Neural crest cell (in vitro differentiated cells): ENCODE measurements at regions not wholly inside any gene's neighbourhood (a gene's known extent, or its start where the extent isn't known, plus 50 kb on each side); places are given as distances from the start of the nearest gene placed in this dataset.

Source experiments
- DNase-seq: peaks from one replicate; pipeline ENCODE4 v3.0.0; 2021; ENCODE audit warnings: low read depth, mixed read lengths, low spot score
- H3K27ac Mint-ChIP-seq: one replicate; pipeline ENCODE4 v1.8.0; 2021; ENCODE audit warnings: mild to moderate bottlenecking, mixed read lengths; ENCODE audit not compliant: unreplicated experiment
- H3K27me3 Mint-ChIP-seq: 2 replicates; pipeline ENCODE4 v1.8.0; 2021; ENCODE audit warnings: low read depth, mild to moderate bottlenecking, mixed read lengths
- H3K36me3 Mint-ChIP-seq: 2 replicates; pipeline ENCODE4 v1.8.0; 2021; ENCODE audit warnings: low read depth, mild to moderate bottlenecking, mixed read lengths
- H3K4me1 Mint-ChIP-seq: 2 replicates; pipeline ENCODE4 v1.8.0; 2021; ENCODE audit warnings: mixed read lengths
- H3K4me3 Mint-ChIP-seq: one replicate; pipeline ENCODE4 v1.8.0; 2021; ENCODE audit warnings: mild to moderate bottlenecking, mixed read lengths
- H3K9me3 Mint-ChIP-seq: 2 replicates; pipeline ENCODE4 v1.8.0; 2021; ENCODE audit warnings: mixed read lengths
- TF ChIP-seq, protein P1 (sequence below): fragments of 200-600 bp; sonication (generic); conservative IDR thresholded peaks from 2 replicates; pipeline ENCODE4 v1.5.0; 2021; ENCODE audit warnings: antibody characterized with exemption, mild to moderate bottlenecking

DNA sequence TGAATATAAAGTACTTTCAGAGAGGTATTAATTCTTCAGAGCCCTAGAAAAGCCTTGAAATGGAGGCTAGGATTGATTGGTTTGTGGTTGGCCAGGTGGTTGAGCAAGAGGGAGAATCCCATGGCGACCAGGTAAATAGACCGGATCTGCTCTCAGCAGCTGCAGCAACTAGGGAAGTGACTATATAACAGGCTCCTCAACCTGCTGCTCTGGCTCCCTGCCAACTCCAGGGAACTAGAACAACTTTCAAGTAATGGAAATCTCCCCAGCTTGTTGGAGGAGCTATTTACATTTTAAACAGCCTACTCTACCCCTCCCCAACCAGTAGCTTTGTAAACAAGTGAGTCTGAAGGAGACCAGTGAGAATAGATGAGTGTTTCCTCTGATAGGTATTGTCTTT is 121.8 kb upstream of the CADM2 start:
- no peaks in the 10 kb centered on the region for H3K9me3 Mint-ChIP-seq
- TF ChIP-seq, protein P1, sequence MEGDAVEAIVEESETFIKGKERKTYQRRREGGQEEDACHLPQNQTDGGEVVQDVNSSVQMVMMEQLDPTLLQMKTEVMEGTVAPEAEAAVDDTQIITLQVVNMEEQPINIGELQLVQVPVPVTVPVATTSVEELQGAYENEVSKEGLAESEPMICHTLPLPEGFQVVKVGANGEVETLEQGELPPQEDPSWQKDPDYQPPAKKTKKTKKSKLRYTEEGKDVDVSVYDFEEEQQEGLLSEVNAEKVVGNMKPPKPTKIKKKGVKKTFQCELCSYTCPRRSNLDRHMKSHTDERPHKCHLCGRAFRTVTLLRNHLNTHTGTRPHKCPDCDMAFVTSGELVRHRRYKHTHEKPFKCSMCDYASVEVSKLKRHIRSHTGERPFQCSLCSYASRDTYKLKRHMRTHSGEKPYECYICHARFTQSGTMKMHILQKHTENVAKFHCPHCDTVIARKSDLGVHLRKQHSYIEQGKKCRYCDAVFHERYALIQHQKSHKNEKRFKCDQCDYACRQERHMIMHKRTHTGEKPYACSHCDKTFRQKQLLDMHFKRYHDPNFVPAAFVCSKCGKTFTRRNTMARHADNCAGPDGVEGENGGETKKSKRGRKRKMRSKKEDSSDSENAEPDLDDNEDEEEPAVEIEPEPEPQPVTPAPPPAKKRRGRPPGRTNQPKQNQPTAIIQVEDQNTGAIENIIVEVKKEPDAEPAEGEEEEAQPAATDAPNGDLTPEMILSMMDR, result no peak
- no peaks in the 10 kb centered on the region for H3K27me3 Mint-ChIP-seq
- H3K27ac Mint-ChIP-seq, result no peak overlapping the region
- DNase-seq, result no peak
- no peak overlapping the region for H3K4me3 Mint-ChIP-seq
- no peaks in the 10 kb centered on the region for H3K4me1 Mint-ChIP-seq
- no peaks in the 10 kb centered on the region for H3K36me3 Mint-ChIP-seq

DNA sequence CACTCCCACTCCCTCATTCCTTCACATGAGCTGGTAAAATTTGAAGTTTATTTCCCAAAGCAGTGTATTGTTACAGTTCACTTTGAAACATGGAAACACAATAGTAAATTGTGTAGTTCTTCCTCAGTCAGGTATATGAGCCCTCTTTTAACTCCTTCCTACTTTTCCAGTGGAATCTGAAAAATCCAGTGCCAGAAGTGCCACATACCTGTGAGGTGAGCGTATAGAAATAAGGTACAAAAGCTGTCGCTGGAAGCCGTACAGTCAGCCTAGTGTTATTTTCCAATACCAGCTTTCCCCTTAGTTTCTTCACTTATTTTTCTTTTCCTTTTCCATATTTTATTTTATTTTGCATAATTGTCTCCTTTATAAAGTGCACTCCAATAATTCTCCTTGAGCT is 81.7 kb upstream of the CADM2 start:
- Mint-ChIP-seq H3K27ac (no peak overlapping the region), H3K4me3 (no peak overlapping the region), H3K4me1 (no peaks in the 10 kb centered on the region), H3K27me3 (no peaks in the 10 kb centered on the region), H3K9me3 (no peaks in the 10 kb centered on the region), H3K36me3 (no peaks in the 10 kb centered on the region)
- TF ChIP-seq, protein P1, result no peak
- DNase-seq, result no peak

DNA sequence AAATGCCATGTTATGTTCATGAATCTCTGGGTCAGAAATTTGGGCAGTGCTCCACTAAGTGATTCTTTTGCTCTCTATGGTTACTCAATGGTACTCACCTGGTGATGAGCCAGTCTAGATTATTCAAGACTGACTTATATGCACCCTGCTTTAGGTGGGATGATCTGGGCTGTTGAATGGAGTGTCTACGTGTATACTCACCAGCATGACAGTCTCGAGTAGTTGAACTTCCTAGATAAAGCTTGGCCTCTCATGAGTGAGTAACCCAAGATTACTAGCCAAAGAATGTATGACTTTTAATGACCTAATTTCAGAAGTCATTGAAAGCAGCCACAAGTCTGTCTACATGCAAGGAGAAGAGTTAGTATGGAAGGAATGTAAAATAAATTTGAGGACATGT is 77.5 kb upstream of the CADM2 start:
- TF ChIP-seq, protein P1, result no peak
- H3K36me3 Mint-ChIP-seq, result no peaks in the 10 kb centered on the region
- no peaks in the 10 kb centered on the region for H3K27me3 Mint-ChIP-seq
- H3K4me3 Mint-ChIP-seq, result no peak overlapping the region
- peaks cover 2% of the 10 kb centered on the region for H3K9me3 Mint-ChIP-seq
- H3K27ac Mint-ChIP-seq, result no peak overlapping the region
- H3K4me1 Mint-ChIP-seq, result no peaks in the 10 kb centered on the region
- DNase-seq, result no peak

DNA sequence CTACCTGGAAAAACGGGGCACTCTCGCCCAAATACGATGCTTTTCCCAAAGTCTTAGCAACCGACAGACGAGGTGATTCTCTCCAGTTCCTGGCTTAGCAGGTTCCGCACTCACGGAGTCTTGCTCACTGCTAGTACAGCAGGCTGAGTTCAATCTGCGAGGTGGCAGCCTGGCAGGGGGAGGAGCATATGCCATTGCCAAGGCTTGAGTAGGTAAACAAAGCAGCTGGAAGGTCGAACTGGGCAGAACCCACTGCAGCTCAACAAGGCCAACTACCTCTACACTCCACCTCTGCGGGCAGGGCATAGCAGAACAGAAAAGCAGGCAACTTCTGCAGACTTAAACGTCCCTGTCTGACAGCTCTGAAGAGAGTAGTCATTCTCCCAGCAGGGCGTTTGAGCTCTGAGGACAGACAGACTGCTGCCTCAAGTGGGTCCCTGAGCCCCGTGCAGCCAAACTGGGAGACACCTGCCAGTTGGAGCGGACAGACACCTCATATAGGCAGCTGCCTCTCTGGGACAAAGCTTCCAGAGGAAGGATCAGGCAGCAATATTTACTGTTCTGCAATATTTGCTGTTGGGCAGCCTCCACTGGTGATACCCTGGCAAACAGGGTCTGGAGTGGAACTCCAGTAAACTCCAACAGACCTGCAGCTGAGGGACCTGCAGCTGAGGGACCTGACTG is 73.4 kb upstream of the CADM2 start:
- H3K9me3 Mint-ChIP-seq, result peaks cover 2% of the 10 kb centered on the region
- no peaks in the 10 kb centered on the region for H3K4me1 Mint-ChIP-seq
- H3K4me3 Mint-ChIP-seq, result no peak overlapping the region
- H3K27ac Mint-ChIP-seq, result no peak overlapping the region
- TF ChIP-seq, protein P1, result no peak
- H3K36me3 Mint-ChIP-seq, result no peaks in the 10 kb centered on the region
- H3K27me3 Mint-ChIP-seq, result no peaks in the 10 kb centered on the region
- DNase-seq, result no peak

DNA sequence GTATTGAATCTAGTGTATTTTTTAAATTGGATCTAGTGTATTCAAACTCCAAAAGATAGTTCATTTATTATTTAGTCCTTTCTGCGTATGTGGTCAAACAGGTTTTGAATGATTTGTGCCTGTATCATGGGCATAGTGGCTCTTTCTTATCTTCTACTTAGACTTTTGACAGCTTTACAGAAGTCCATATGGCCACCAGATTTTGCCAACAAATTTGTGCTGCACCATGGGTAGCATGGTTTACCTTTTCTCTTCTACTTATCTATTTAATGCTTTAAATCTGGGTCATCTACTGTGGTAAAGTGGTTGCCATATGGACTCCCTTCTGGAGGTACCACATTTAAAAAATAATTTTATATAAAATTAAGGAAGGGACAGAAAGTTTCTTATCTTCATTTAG is 66.9 kb upstream of the CADM2 start:
- TF ChIP-seq, protein P1, result no peak
- Mint-ChIP-seq H3K27ac (no peak overlapping the region), H3K36me3 (no peaks in the 10 kb centered on the region), H3K27me3 (no peaks in the 10 kb centered on the region), H3K4me3 (no peak overlapping the region), H3K4me1 (no peaks in the 10 kb centered on the region), H3K9me3 (peaks cover 11% of the 10 kb centered on the region)
- no peak for DNase-seq
